ENCODE measurements at regions not wholly inside any gene's neighbourhood (a gene's known extent, or its start where the extent isn't known, plus 50 kb on each side); places are given as distances from the start of the nearest gene placed in this dataset.

GRCh38 chr1:184145083-184145482 is 93.6 kb downstream of the TSEN15 start:
- TF ChIP-seq CTCF (IDR thresholded peaks at IDR 0.05) (no peak), POLR2A (IDR thresholded peaks at IDR 0.05) (no peak), EP300 (IDR thresholded peaks at IDR 0.05) (no peak)

All from upper lobe of left lung (tissue), 4 donors.